HUES6 (cell line): ENCODE measurements at regions not wholly inside any gene's neighbourhood (a gene's known extent, or its start where the extent isn't known, plus 50 kb on each side); places are given as distances from the start of the nearest gene placed in this dataset.

Experiments used
- H3K27ac ChIP-seq: 2 replicates; pipeline ENCODE4 v1.7.0; 2013; ENCODE audit warnings: low read depth, mild to moderate bottlenecking, low read length, inconsistent platforms
- H3K27me3 ChIP-seq: 2 replicates; pipeline ENCODE4 v1.6.1; 2013; ENCODE audit warnings: low read length; ENCODE audit not compliant: control insufficient read depth, insufficient read depth
- H3K36me3 ChIP-seq: 2 replicates; pipeline ENCODE4 v1.6.1; 2013; ENCODE audit warnings: low read length; ENCODE audit not compliant: control insufficient read depth, insufficient read depth
- H3K4me1 ChIP-seq: 2 replicates; pipeline ENCODE4 v1.6.1; 2013; ENCODE audit warnings: low read length; ENCODE audit not compliant: control insufficient read depth, insufficient read depth
- H3K4me3 ChIP-seq: 2 replicates; pipeline ENCODE4 v1.5.1; 2013; ENCODE audit warnings: low read depth, low read length
- H3K9ac ChIP-seq: one replicate; pipeline ENCODE4 v1.6.1; 2013; ENCODE audit warnings: mild to moderate bottlenecking, low read length
- H3K9me3 ChIP-seq: 2 replicates; pipeline ENCODE4 v1.6.1; 2013; ENCODE audit warnings: low read depth, low read length; ENCODE audit not compliant: control insufficient read depth, insufficient read depth

DNA sequence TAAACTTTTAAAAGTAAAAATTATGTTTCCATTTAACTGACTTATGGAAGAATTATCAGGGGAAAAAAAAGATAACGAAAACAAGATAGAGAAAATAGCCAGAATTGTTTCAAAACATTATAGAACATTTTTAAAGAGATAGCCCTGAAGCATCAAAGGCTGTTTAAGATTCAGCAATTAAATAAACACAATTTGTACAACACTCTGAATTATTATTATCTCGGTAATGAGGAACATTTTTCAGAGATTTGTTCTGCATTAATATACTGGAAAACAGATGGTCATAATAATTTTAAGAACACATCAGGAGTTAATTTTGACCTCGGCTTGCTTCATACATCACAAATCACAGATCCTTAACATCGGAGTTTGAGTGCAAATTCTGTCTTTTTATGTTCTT is 643.8 kb downstream of the SORCS1 start:
- Histone ChIP-seq H3K4me3 (no peak overlapping the region), H3K9ac (no peak overlapping the region), H3K4me1 (no peaks in the 10 kb centered on the region), H3K27ac (no peak overlapping the region), H3K9me3 (no peaks in the 10 kb centered on the region), H3K36me3 (no peaks in the 10 kb centered on the region), H3K27me3 (no peaks in the 10 kb centered on the region)

GRCh38 chr10:106519376-106520030 is 645.0 kb downstream of the SORCS1 start:
- H3K36me3 ChIP-seq: no peaks in the 10 kb centered on the region
- H3K4me1 ChIP-seq: no peaks in the 10 kb centered on the region
- H3K27me3 ChIP-seq: no peaks in the 10 kb centered on the region

GRCh38 chr10:106515206-106515790 is 649.2 kb downstream of the SORCS1 start:
- Histone ChIP-seq H3K27me3 (no peaks in the 10 kb centered on the region), H3K27ac (no peak overlapping the region), H3K9ac (no peak overlapping the region), H3K4me3 (no peak overlapping the region), H3K9me3 (no peaks in the 10 kb centered on the region), H3K36me3 (no peaks in the 10 kb centered on the region), H3K4me1 (peaks cover 10% of the 10 kb centered on the region; the same call in 1 of the 2 replicates)

More at GRCh38 chr10:106519376-106520030, 645.0 kb downstream of the SORCS1 start:
- H3K9ac ChIP-seq: no peak overlapping the region
- H3K4me3 ChIP-seq: no peak overlapping the region
- H3K9me3 ChIP-seq: no peaks in the 10 kb centered on the region
- no peak overlapping the region for H3K27ac ChIP-seq

DNA sequence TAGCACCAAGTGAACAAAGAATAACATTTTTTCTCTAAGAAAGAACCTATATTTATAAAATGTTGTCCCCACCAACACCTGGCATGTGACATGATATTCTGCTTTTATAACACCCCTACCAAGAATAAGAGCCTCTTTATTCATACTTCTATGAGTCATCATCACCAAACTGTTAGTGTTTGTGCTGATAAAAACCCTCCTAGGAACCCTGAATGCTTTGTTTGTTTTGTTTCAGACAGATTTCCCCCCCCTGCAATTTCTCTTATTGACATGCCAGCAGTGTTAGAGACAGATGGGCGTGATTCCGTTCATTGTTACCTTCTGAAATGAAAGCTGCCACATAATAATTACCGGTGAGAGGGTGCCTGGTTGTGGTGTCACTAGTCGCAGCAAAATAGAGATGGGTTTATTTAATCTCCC is 651.1 kb downstream of the SORCS1 start:
- Histone ChIP-seq H3K9ac (no peak overlapping the region), H3K36me3 (no peaks in the 10 kb centered on the region), H3K4me1 (peaks cover 10% of the 10 kb centered on the region; the same call in 1 of the 2 replicates), H3K4me3 (no peak overlapping the region), H3K27me3 (no peaks in the 10 kb centered on the region), H3K27ac (no peak overlapping the region), H3K9me3 (no peaks in the 10 kb centered on the region)

- H3K4me1 ChIP-seq: peaks cover 10% of the 10 kb centered on the region; the same call in 1 of the 2 replicates
- H3K27me3 ChIP-seq: no peaks in the 10 kb centered on the region
- no peak overlapping the region for H3K4me3 ChIP-seq
- H3K9me3 ChIP-seq: no peaks in the 10 kb centered on the region
- no peak overlapping the region for H3K27ac ChIP-seq
- no peaks in the 10 kb centered on the region for H3K36me3 ChIP-seq
- H3K9ac ChIP-seq: no peak overlapping the region
Observed at GRCh38 chr10:106511917-106512316, 652.6 kb downstream of the SORCS1 start.

GRCh38 chr10:106508950-106509349 is 655.6 kb downstream of the SORCS1 start:
- Histone ChIP-seq H3K9ac (no peak overlapping the region), H3K27ac (no peak overlapping the region), H3K36me3 (no peaks in the 10 kb centered on the region), H3K4me1 (peaks cover 6% of the 10 kb centered on the region; the same call in 1 of the 2 replicates), H3K4me3 (no peak overlapping the region), H3K27me3 (no peaks in the 10 kb centered on the region), H3K9me3 (no peaks in the 10 kb centered on the region)

DNA sequence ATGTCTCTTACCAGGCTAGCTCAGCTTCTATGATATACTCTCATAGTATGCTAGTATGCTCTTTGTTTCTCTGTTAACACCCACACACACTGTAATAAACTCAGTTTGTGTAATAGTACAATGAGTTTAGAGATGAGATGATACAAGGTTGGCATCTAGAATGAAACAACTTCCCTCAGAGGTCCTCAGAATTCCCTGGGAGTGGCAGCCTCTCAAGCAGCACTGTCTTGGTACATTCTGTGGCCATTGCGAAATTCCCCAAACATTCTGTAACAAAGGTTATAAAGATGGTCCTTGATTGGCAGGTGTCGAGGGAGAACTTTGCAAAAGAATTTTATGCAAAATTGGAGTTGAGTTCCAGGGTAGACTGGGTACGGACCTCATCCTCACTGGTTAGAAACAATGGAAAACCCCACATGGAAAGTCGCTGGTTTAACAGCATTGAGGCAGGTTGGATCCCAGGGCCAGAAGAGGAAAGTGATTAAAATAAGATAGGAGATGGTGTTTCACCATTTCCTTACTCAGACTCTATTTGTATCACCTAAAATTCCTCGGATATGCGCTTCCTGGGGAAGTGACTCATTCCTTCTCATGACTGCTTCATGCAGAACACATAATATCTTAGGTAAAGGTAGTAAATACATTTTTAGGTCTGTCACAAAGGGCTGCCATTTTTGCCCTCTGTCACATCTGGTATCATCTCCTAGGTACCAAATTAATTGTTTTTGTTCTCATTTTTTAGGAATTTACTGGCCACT is 657.8 kb downstream of the SORCS1 start:
- H3K4me3 ChIP-seq: no peak overlapping the region
- H3K9me3 ChIP-seq: no peaks in the 10 kb centered on the region
- no peaks in the 10 kb centered on the region for H3K4me1 ChIP-seq
- H3K27me3 ChIP-seq: no peaks in the 10 kb centered on the region
- no peak overlapping the region for H3K9ac ChIP-seq
- no peak overlapping the region for H3K27ac ChIP-seq
- no peaks in the 10 kb centered on the region for H3K36me3 ChIP-seq

DNA sequence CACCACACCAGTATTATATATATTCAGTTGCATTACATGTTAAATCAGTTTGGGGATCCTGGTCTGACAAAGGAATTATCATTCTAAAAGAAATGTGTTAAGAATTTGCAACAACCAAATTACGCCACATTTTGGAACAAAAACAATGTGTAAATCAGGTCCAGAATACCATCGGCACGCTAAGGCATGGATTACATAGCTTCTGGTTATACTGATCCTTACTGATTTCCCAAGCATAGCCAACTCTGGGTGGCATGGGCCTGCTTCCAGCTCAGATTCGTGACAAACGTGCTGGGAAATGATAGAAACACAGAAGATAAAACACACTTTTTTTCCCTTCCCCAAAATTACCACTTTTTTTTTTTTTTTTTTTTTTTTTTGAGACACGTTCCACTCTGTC is 660.0 kb downstream of the SORCS1 start:
- Histone ChIP-seq H3K4me3 (no peak overlapping the region), H3K27me3 (no peaks in the 10 kb centered on the region), H3K27ac (no peak overlapping the region), H3K9me3 (no peaks in the 10 kb centered on the region), H3K9ac (no peak overlapping the region), H3K36me3 (no peaks in the 10 kb centered on the region), H3K4me1 (peaks cover 10% of the 10 kb centered on the region)

GRCh38 chr10:106502641-106503040 is 661.9 kb downstream of the SORCS1 start:
- H3K27ac ChIP-seq: no peak overlapping the region
- H3K4me1 ChIP-seq: peaks cover 10% of the 10 kb centered on the region
- no peak overlapping the region for H3K9ac ChIP-seq
- no peak overlapping the region for H3K4me3 ChIP-seq
- no peaks in the 10 kb centered on the region for H3K27me3 ChIP-seq
- H3K9me3 ChIP-seq: no peaks in the 10 kb centered on the region
- H3K36me3 ChIP-seq: no peaks in the 10 kb centered on the region

DNA sequence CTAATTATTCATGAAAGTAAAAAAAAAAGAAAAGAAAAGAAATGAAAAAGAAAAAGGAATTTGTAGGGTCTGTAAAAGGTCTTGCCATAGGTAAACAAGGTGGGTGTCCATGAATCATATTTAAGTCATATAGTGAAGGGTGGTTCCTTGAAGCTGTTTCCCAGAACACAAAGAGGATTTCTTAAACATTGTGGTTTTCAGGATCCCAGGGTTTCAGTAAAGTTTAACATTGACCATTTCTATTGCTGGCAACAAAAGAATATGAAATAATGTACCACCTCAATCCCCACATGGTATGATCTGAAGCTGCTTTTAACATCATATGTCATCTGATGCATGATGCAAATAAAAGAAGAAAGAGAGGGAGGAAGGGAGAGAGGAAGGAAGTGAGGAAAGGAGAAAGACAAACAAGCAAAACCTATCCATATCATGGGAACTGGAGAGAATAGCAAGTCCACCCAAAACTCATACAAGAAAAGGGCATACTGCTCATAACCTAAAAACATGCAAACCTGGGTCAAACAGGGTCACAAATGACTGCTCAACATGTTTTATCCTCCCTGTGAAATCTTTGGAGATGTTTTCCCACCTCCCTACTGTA is 663.5 kb downstream of the SORCS1 start:
- H3K27ac ChIP-seq: no peak overlapping the region
- no peak overlapping the region for H3K4me3 ChIP-seq
- no peak overlapping the region for H3K9ac ChIP-seq
- no peaks in the 10 kb centered on the region for H3K27me3 ChIP-seq
- peaks cover 10% of the 10 kb centered on the region for H3K4me1 ChIP-seq
- no peaks in the 10 kb centered on the region for H3K9me3 ChIP-seq
- no peaks in the 10 kb centered on the region for H3K36me3 ChIP-seq
